ENCODE measurements at regions not wholly inside any gene's neighbourhood (a gene's known extent, or its start where the extent isn't known, plus 50 kb on each side); places are given as distances from the start of the nearest gene placed in this dataset.

DNA sequence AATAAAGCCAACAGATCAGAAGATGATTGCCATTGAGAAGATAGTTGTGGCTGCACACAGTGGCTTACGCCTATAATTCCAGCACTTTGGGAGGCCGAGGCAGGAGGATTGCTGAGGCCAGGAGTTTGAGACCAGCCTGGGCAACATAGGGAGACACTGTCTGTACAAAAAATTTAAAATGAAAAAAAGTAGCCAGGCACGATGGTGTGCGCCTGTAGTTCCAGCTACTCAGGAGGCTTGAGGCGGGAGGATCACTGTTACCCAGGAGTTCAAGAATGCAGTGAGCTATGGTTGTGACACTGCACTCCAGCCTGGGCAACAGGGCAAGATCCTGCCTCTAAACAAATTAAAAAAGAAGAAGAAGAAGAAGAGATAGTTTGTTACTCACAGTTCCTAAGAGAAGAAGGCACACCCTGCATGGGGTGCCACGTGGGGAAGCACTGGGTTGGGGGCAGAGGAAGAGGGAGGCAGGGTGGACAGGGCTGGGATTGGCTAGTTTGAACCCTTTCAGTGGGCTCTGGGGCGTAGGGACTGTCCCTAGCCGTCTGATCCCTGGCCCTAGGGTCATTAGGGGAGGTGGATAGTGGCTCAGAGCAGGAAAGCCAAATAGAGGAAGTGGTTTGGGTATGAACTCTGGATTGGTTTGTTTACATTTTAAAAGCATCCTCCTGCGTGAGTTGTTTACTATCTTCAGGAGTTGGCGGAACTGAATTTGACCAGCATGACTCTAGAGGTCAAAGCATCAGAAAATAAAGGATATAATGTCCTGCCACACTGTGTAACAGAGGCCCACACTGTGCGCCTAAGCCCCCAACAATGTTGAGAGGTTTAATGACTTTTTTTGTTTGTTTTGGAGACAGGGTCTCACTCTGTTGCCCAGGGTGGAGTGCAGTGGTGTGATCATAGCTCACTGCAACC lies 60.5 kb upstream of the MEDAG start:
- Histone ChIP-seq H3K18ac (ENCODE audit: low read depth in 1 of 2, low read length in 2 of 2) (peak overlapping the region; percentile 90 to 99), H2BK15ac (ENCODE audit: low read depth, poor library complexity, severe bottlenecking) (no peak overlapping the region), H3K36me3 (ENCODE audit: control insufficient read depth in 1 of 2, insufficient read depth in 2 of 2, low read depth in 1 of 2, low read length in 2 of 2) (no peaks in the 10 kb centered on the region), H4K91ac (ENCODE audit: low read length) (peak overlapping the region; percentile 99), H3K23ac (ENCODE audit: low read length in 2 of 2) (no peak overlapping the region), H3K4me2 (ENCODE audit: low read length, poor library complexity, severe bottlenecking) (no peak overlapping the region), H3K14ac (ENCODE audit: low read length in 2 of 2) (no peak overlapping the region), H3K9me3 (ENCODE audit: control insufficient read depth, low read length) (no peaks in the 10 kb centered on the region), H3K27me3 (ENCODE audit: control insufficient read depth in 1 of 2, insufficient read depth in 1 of 2, low read length in 2 of 2) (no peaks in the 10 kb centered on the region), H4K8ac (ENCODE audit: low read length) (peak overlapping the region; percentile 86), H3K4me3 (ENCODE audit: insufficient read depth in 1 of 2, low read depth in 1 of 2, low read length in 2 of 2) (no peak overlapping the region), H3K9ac (ENCODE audit: low read length) (no peak overlapping the region), H3K27ac (ENCODE audit: low read length, poor library complexity, severe bottlenecking) (peak overlapping the region; percentile 56), H2BK120ac (ENCODE audit: low read depth, low read length) (peak overlapping the region; percentile 64), H2BK5ac (ENCODE audit: low read depth, low read length, poor library complexity, severe bottlenecking) (peak overlapping the region; percentile 40), H2AK5ac (ENCODE audit: low read length, severe bottlenecking) (peak overlapping the region; percentile 82), H3K4me1 (ENCODE audit: control insufficient read depth, insufficient read depth, low read depth, low read length) (peaks cover 30% of the 10 kb centered on the region), H3K79me1 (replicated peaks; ENCODE audit: low read length, poor library complexity, severe bottlenecking) (no peaks in the 10 kb centered on the region), H2BK12ac (ENCODE audit: low read length in 2 of 2) (peak overlapping the region; percentile 90 to 98), H3K4ac (ENCODE audit: low read depth in 1 of 2, low read length in 2 of 2) (peak overlapping the region; percentile 18 to 68), H2AFZ (ENCODE audit: low read depth, low read length) (no peak overlapping the region)
- 23% methylated on average over 11 of the region's 11 CpGs for WGBS
- peak; percentile 97 for DNase-seq

DNA sequence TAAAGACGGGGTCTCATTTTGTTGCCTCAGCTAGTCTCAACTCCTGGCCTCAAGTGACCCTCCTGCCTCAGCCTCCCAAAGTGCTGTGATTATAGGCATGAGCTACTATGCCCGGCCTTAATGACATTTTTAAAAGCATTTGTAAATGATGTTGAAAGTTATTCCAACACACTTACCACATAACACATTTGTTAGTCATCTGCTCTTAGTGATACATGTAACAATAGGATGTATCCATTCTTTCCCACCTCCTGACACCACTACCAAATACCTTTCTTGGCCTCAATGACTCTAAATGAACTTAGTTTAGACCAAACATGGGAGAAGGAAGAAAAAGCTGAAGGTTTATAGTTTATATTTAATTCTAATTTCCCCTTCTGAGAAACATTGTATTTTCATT lies 59.8 kb upstream of the MEDAG start:
- H3K27ac ChIP-seq (ENCODE audit: low read length, poor library complexity, severe bottlenecking) = peak overlapping the region; percentile 56
- H3K14ac ChIP-seq (ENCODE audit: low read length in 2 of 2) = no peak overlapping the region
- no peak overlapping the region for H3K9ac ChIP-seq (ENCODE audit: low read length)
- no peak overlapping the region for H2BK120ac ChIP-seq (ENCODE audit: low read depth, low read length)
- no peaks in the 10 kb centered on the region for H3K79me1 ChIP-seq (replicated peaks; ENCODE audit: low read length, poor library complexity, severe bottlenecking)
- no peak overlapping the region for H3K23ac ChIP-seq (ENCODE audit: low read length in 2 of 2)
- no CpG with 5 or more reads among the region's 2 CpGs for WGBS
- no peak overlapping the region for H3K4me2 ChIP-seq (ENCODE audit: low read length, poor library complexity, severe bottlenecking)
- H2BK15ac ChIP-seq (ENCODE audit: low read depth, poor library complexity, severe bottlenecking) = no peak overlapping the region
- no peaks in the 10 kb centered on the region for H3K27me3 ChIP-seq (ENCODE audit: control insufficient read depth in 1 of 2, insufficient read depth in 1 of 2, low read length in 2 of 2)
- peak overlapping the region; percentile 37 for H4K91ac ChIP-seq (ENCODE audit: low read length)
- H2AK5ac ChIP-seq (ENCODE audit: low read length, severe bottlenecking) = no peak overlapping the region
- no peak overlapping the region for H2AFZ ChIP-seq (ENCODE audit: low read depth, low read length)
- H3K4me3 ChIP-seq (ENCODE audit: insufficient read depth in 1 of 2, low read depth in 1 of 2, low read length in 2 of 2) = no peak overlapping the region
- H3K9me3 ChIP-seq (ENCODE audit: control insufficient read depth, low read length) = no peaks in the 10 kb centered on the region
- peak overlapping the region in 1 of 2 experiments; percentile 94 for H2BK12ac ChIP-seq (ENCODE audit: low read length in 2 of 2)
- H3K4ac ChIP-seq (ENCODE audit: low read depth in 1 of 2, low read length in 2 of 2) = peak overlapping the region in 1 of 2 experiments; percentile 81
- no peak overlapping the region for H2BK5ac ChIP-seq (ENCODE audit: low read depth, low read length, poor library complexity, severe bottlenecking)
- H3K4me1 ChIP-seq (ENCODE audit: control insufficient read depth, insufficient read depth, low read depth, low read length) = peaks cover 29% of the 10 kb centered on the region
- H3K36me3 ChIP-seq (ENCODE audit: control insufficient read depth in 1 of 2, insufficient read depth in 2 of 2, low read depth in 1 of 2, low read length in 2 of 2) = no peaks in the 10 kb centered on the region
- DNase-seq = peak; percentile 88
- peak overlapping the region; percentile 46 for H4K8ac ChIP-seq (ENCODE audit: low read length)
- peak overlapping the region; percentile 25 to 58 for H3K18ac ChIP-seq (ENCODE audit: low read depth in 1 of 2, low read length in 2 of 2)

DNA sequence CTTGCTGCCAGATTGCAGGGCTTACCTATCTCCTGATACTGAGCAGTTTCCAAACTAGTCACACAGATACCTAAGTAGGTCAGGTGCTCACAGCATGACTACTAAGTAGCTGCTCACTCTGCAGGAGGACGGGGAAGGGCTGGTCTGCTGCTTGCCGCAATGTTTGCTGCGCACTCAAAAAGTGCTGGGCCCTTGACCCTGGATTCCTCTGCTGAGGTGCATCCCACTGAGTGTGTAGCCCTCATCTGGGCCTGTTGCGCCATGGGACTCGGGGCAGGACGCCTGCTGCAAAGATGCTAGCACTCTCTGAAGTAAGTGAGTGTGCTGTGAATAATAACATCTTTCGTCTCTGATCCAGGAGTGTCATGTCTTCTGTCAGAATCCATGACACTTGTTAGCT lies 59.2 kb upstream of the MEDAG start:
- Histone ChIP-seq H3K14ac (ENCODE audit: low read length in 2 of 2) (peak overlapping the region in 1 of 2 experiments; percentile 35), H3K27ac (ENCODE audit: low read length, poor library complexity, severe bottlenecking) (peak overlapping the region; percentile 1), H2BK120ac (ENCODE audit: low read depth, low read length) (no peak overlapping the region), H3K23ac (ENCODE audit: low read length in 2 of 2) (no peak overlapping the region), H2BK15ac (ENCODE audit: low read depth, poor library complexity, severe bottlenecking) (no peak overlapping the region), H3K4ac (ENCODE audit: low read depth in 1 of 2, low read length in 2 of 2) (peak overlapping the region; percentile 25 to 88), H4K91ac (ENCODE audit: low read length) (peak overlapping the region; percentile 15), H3K4me3 (ENCODE audit: insufficient read depth in 1 of 2, low read depth in 1 of 2, low read length in 2 of 2) (no peak overlapping the region), H3K27me3 (ENCODE audit: control insufficient read depth in 1 of 2, insufficient read depth in 1 of 2, low read length in 2 of 2) (no peaks in the 10 kb centered on the region), H2BK12ac (ENCODE audit: low read length in 2 of 2) (peak overlapping the region; percentile 94 to 100), H4K8ac (ENCODE audit: low read length) (peak overlapping the region; percentile 1), H3K9ac (ENCODE audit: low read length) (no peak overlapping the region), H3K4me2 (ENCODE audit: low read length, poor library complexity, severe bottlenecking) (no peak overlapping the region), H2AFZ (ENCODE audit: low read depth, low read length) (no peak overlapping the region), H2AK5ac (ENCODE audit: low read length, severe bottlenecking) (peak overlapping the region; percentile 1), H3K18ac (ENCODE audit: low read depth in 1 of 2, low read length in 2 of 2) (peak overlapping the region; percentile 73 to 88), H3K4me1 (ENCODE audit: control insufficient read depth, insufficient read depth, low read depth, low read length) (peaks cover 26% of the 10 kb centered on the region), H3K9me3 (ENCODE audit: control insufficient read depth, low read length) (no peaks in the 10 kb centered on the region), H3K79me1 (replicated peaks; ENCODE audit: low read length, poor library complexity, severe bottlenecking) (no peaks in the 10 kb centered on the region), H2BK5ac (ENCODE audit: low read depth, low read length, poor library complexity, severe bottlenecking) (no peak overlapping the region), H3K36me3 (ENCODE audit: control insufficient read depth in 1 of 2, insufficient read depth in 2 of 2, low read depth in 1 of 2, low read length in 2 of 2) (no peaks in the 10 kb centered on the region)
- 45% methylated on average over 6 of the region's 7 CpGs for WGBS
- DNase-seq = peak; percentile 84

DNA sequence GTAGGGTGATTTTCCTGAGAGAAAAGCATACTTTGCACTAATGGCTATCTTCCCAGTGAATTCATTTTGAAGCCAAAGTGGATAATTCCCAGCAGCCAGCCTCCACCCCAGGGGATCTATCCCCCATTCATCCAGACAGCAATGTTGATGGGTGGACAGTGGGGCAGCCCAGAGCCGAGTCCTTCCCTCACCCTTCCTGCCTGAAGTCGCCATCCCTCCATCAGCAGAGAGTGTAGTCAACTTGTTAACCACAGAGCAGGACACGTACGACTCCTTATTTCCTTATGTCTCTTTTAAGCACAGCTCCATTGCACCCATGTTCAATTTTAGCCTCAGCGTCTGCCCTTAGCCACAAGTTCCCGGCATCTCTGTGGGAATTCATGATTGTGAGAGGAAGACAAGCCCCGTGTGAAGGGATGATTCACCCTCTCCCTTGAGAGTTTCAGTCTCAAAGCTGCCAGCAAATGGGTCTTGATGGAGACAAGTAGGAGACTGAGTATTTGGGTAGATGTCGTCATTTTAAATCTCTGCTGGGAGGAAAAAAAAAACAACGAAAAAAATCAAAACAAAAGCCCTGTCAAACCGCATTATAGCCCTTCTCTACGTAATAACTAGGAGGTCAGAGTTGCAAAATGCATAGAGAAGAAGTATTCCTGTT lies 58.3 kb upstream of the MEDAG start:
- Histone ChIP-seq H3K23ac (ENCODE audit: low read length in 2 of 2) (no peak overlapping the region), H2BK5ac (ENCODE audit: low read depth, low read length, poor library complexity, severe bottlenecking) (no peak overlapping the region), H3K4me2 (ENCODE audit: low read length, poor library complexity, severe bottlenecking) (no peak overlapping the region), H3K27ac (ENCODE audit: low read length, poor library complexity, severe bottlenecking) (peak overlapping the region; percentile 65), H3K79me1 (replicated peaks; ENCODE audit: low read length, poor library complexity, severe bottlenecking) (no peaks in the 10 kb centered on the region), H3K9ac (ENCODE audit: low read length) (peak overlapping the region; percentile 58), H3K4ac (ENCODE audit: low read depth in 1 of 2, low read length in 2 of 2) (peak overlapping the region in 1 of 2 experiments; percentile 14), H3K14ac (ENCODE audit: low read length in 2 of 2) (peak overlapping the region in 1 of 2 experiments; percentile 3), H2AK5ac (ENCODE audit: low read length, severe bottlenecking) (no peak overlapping the region), H4K91ac (ENCODE audit: low read length) (peak overlapping the region; percentile 45), H3K18ac (ENCODE audit: low read depth in 1 of 2, low read length in 2 of 2) (peak overlapping the region; percentile 72 to 85), H2BK15ac (ENCODE audit: low read depth, poor library complexity, severe bottlenecking) (no peak overlapping the region), H2BK12ac (ENCODE audit: low read length in 2 of 2) (peak overlapping the region; percentile 63 to 88), H4K8ac (ENCODE audit: low read length) (peak overlapping the region; percentile 47), H3K27me3 (ENCODE audit: control insufficient read depth in 1 of 2, insufficient read depth in 1 of 2, low read length in 2 of 2) (peaks cover 0 to 3% of the 10 kb centered on the region in 2 experiments), H3K36me3 (ENCODE audit: control insufficient read depth in 1 of 2, insufficient read depth in 2 of 2, low read depth in 1 of 2, low read length in 2 of 2) (no peaks in the 10 kb centered on the region), H2BK120ac (ENCODE audit: low read depth, low read length) (peak overlapping the region; percentile 50), H3K9me3 (ENCODE audit: control insufficient read depth, low read length) (no peaks in the 10 kb centered on the region), H2AFZ (ENCODE audit: low read depth, low read length) (no peak overlapping the region), H3K4me3 (ENCODE audit: insufficient read depth in 1 of 2, low read depth in 1 of 2, low read length in 2 of 2) (peak overlapping the region in 1 of 2 experiments; percentile 17), H3K4me1 (ENCODE audit: control insufficient read depth, insufficient read depth, low read depth, low read length) (peaks cover 24% of the 10 kb centered on the region)
- peak; percentile 100 for DNase-seq
- WGBS = 7% methylated on average over 8 of the region's 11 CpGs
